ENCODE measurements at regions not wholly inside any gene's neighbourhood (a gene's known extent, or its start where the extent isn't known, plus 50 kb on each side); places are given as distances from the start of the nearest gene placed in this dataset.
"Not testable (repeated sequence)": the region's sequence is repeated elsewhere in the genome, so short reads cannot be mapped to it uniquely, and the experiment has no call there.

GRCh38 chr12:107515446-107515958 is 170.1 kb upstream of the PWP1 start:
- H3K4me1 ChIP-seq, result peaks cover 24% of the 10 kb centered on the region
- TF ChIP-seq, protein P1, sequence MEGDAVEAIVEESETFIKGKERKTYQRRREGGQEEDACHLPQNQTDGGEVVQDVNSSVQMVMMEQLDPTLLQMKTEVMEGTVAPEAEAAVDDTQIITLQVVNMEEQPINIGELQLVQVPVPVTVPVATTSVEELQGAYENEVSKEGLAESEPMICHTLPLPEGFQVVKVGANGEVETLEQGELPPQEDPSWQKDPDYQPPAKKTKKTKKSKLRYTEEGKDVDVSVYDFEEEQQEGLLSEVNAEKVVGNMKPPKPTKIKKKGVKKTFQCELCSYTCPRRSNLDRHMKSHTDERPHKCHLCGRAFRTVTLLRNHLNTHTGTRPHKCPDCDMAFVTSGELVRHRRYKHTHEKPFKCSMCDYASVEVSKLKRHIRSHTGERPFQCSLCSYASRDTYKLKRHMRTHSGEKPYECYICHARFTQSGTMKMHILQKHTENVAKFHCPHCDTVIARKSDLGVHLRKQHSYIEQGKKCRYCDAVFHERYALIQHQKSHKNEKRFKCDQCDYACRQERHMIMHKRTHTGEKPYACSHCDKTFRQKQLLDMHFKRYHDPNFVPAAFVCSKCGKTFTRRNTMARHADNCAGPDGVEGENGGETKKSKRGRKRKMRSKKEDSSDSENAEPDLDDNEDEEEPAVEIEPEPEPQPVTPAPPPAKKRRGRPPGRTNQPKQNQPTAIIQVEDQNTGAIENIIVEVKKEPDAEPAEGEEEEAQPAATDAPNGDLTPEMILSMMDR (IDR thresholded peaks at IDR 0.05), result no peak
- H3K27me3 ChIP-seq (ENCODE audit: control insufficient read depth, insufficient read depth, low read length), result no peaks in the 10 kb centered on the region
- no peaks in the 10 kb centered on the region for H3K9me3 ChIP-seq (ENCODE audit: control insufficient read depth, low read length)
- H3K9ac ChIP-seq, result no peak overlapping the region
- no peak overlapping the region for H3K4me3 ChIP-seq (ENCODE audit: low read depth, low read length)
- H3K27ac ChIP-seq, result no peak overlapping the region
- H3K36me3 ChIP-seq (ENCODE audit: control insufficient read depth, insufficient read depth, low read length), result no peaks in the 10 kb centered on the region
- H3K79me2 ChIP-seq, result peaks cover 24% of the 10 kb centered on the region
- H3K4me2 ChIP-seq (ENCODE audit: low read length), result no peak overlapping the region
- H2AFZ ChIP-seq, result no peak overlapping the region

- not testable (repeated sequence) for H3K27me3 ChIP-seq (ENCODE audit: control insufficient read depth, insufficient read depth, low read length); H3K27ac ChIP-seq; H3K36me3 ChIP-seq (ENCODE audit: control insufficient read depth, insufficient read depth, low read length); H3K4me3 ChIP-seq (ENCODE audit: low read depth, low read length); H3K9me3 ChIP-seq (ENCODE audit: control insufficient read depth, low read length); H2AFZ ChIP-seq; H3K9ac ChIP-seq; H3K4me2 ChIP-seq (ENCODE audit: low read length)
- Histone ChIP-seq H3K4me1 (peaks cover 22% of the 10 kb centered on the region), H3K79me2 (peaks cover 35% of the 10 kb centered on the region)
Measured at GRCh38 chr12:107517816-107518215, 167.8 kb upstream of the PWP1 start.

- Histone ChIP-seq H3K79me2 (peaks cover 32% of the 10 kb centered on the region), H3K27me3 (ENCODE audit: control insufficient read depth, insufficient read depth, low read length) (no peaks in the 10 kb centered on the region), H3K4me2 (ENCODE audit: low read length) (no peak overlapping the region), H3K4me3 (ENCODE audit: low read depth, low read length) (no peak overlapping the region), H2AFZ (no peak overlapping the region), H3K9me3 (ENCODE audit: control insufficient read depth, low read length) (no peaks in the 10 kb centered on the region), H3K9ac (no peak overlapping the region), H3K36me3 (ENCODE audit: control insufficient read depth, insufficient read depth, low read length) (no peaks in the 10 kb centered on the region), H3K27ac (no peak overlapping the region), H3K4me1 (peaks cover 13% of the 10 kb centered on the region)
- TF ChIP-seq, protein P1 (IDR thresholded peaks at IDR 0.05), result no peak
Measured at GRCh38 chr12:107518868-107519267, 166.7 kb upstream of the PWP1 start.

GRCh38 chr12:107519906-107520859 is 165.4 kb upstream of the PWP1 start:
- H3K27ac ChIP-seq, result no peak overlapping the region
- peaks cover 23% of the 10 kb centered on the region for H3K79me2 ChIP-seq
- TF ChIP-seq, protein P1 (IDR thresholded peaks at IDR 0.05), result no peak
- H3K27me3 ChIP-seq (ENCODE audit: control insufficient read depth, insufficient read depth, low read length), result no peaks in the 10 kb centered on the region
- H2AFZ ChIP-seq, result no peak overlapping the region
- no peak overlapping the region for H3K9ac ChIP-seq
- H3K4me1 ChIP-seq, result peaks cover 4% of the 10 kb centered on the region
- H3K4me2 ChIP-seq (ENCODE audit: low read length), result no peak overlapping the region
- H3K9me3 ChIP-seq (ENCODE audit: control insufficient read depth, low read length), result no peaks in the 10 kb centered on the region
- no peak overlapping the region for H3K4me3 ChIP-seq (ENCODE audit: low read depth, low read length)
- H3K36me3 ChIP-seq (ENCODE audit: control insufficient read depth, insufficient read depth, low read length), result no peaks in the 10 kb centered on the region

- Histone ChIP-seq H3K79me2 (peaks cover 15% of the 10 kb centered on the region), H3K27me3 (ENCODE audit: control insufficient read depth, insufficient read depth, low read length) (no peaks in the 10 kb centered on the region), H2AFZ (no peak overlapping the region), H3K36me3 (ENCODE audit: control insufficient read depth, insufficient read depth, low read length) (no peaks in the 10 kb centered on the region), H3K4me2 (ENCODE audit: low read length) (no peak overlapping the region), H3K9me3 (ENCODE audit: control insufficient read depth, low read length) (no peaks in the 10 kb centered on the region), H3K4me1 (no peaks in the 10 kb centered on the region), H3K9ac (no peak overlapping the region), H3K4me3 (ENCODE audit: low read depth, low read length) (no peak overlapping the region), H3K27ac (no peak overlapping the region)
- TF ChIP-seq, protein P1 (IDR thresholded peaks at IDR 0.05), result no peak
Measured at GRCh38 chr12:107521826-107522355, 163.7 kb upstream of the PWP1 start.
